WERI-Rb-1 (cell line): ENCODE measurements at regions not wholly inside any gene's neighbourhood (a gene's known extent, or its start where the extent isn't known, plus 50 kb on each side); places are given as distances from the start of the nearest gene placed in this dataset.
"Not testable (repeated sequence)": the region's sequence is repeated elsewhere in the genome, so short reads cannot be mapped to it uniquely, and the experiment has no call there.

ENCODE experiments used
- DNase-seq: peaks from one replicate; pipeline ENCODE4 v3.0.0-alpha.2; 2020
- H3K27ac ChIP-seq: fragments of 250-450 bp; sonication (Bioruptor Pico); 2 replicates; pipeline ENCODE4 v1.5.1; 2020; ENCODE audit warnings: mild to moderate bottlenecking, moderate library complexity
- H3K27me3 ChIP-seq: fragments of 250-450 bp; sonication (Bioruptor Pico); 2 replicates; pipeline ENCODE4 v1.5.1; 2021; ENCODE audit warnings: mild to moderate bottlenecking, low read depth, moderate library complexity; ENCODE audit not compliant: insufficient read depth, severe bottlenecking
- H3K36me3 ChIP-seq: fragments of 250-450 bp; sonication (Bioruptor Pico); 2 replicates; pipeline ENCODE4 v1.5.1; 2020; ENCODE audit warnings: mild to moderate bottlenecking, moderate library complexity
- H3K4me3 ChIP-seq: 2 replicates; pipeline ENCODE4 v1.5.1; 2011; ENCODE audit warnings: low read depth, mild to moderate bottlenecking, control low read depth, low read length
- H3K9me3 ChIP-seq: fragments of 250-450 bp; sonication (Bioruptor Pico); 2 replicates; pipeline ENCODE4 v1.5.1; 2021; ENCODE audit warnings: mild to moderate bottlenecking, moderate library complexity; ENCODE audit not compliant: severe bottlenecking
- TF ChIP-seq, protein P1 (sequence below): IDR thresholded peaks from 2 replicates; pipeline ENCODE4 v1.5.1; 2011; ENCODE audit warnings: low read depth, mild to moderate bottlenecking, control low read depth, inconsistent platforms, low read length

DNA sequence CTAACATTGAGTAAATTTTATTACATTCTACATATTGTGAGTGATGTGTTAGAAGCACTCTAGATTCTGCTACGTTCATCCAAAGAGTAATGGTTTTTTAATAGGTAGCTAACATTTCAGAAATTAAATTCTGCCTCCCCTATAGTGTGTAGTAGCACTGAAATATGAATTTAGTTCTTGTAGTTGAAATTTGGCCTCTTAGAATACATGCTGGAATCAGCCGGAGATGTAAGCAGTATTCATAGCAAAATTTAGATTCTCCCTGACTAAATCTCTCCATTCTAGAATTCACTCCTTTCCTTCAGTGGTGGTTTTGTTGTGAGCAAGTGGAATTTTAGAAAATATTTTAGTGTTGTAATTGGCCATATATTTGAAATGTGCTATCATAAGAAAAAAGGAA is 799.9 kb upstream of the CDH10 start:
- no peaks in the 10 kb centered on the region for H3K9me3 ChIP-seq
- H3K27ac ChIP-seq: no peak overlapping the region
- H3K4me3 ChIP-seq: no peak overlapping the region
- H3K27me3 ChIP-seq: no peaks in the 10 kb centered on the region
- TF ChIP-seq, protein P1, sequence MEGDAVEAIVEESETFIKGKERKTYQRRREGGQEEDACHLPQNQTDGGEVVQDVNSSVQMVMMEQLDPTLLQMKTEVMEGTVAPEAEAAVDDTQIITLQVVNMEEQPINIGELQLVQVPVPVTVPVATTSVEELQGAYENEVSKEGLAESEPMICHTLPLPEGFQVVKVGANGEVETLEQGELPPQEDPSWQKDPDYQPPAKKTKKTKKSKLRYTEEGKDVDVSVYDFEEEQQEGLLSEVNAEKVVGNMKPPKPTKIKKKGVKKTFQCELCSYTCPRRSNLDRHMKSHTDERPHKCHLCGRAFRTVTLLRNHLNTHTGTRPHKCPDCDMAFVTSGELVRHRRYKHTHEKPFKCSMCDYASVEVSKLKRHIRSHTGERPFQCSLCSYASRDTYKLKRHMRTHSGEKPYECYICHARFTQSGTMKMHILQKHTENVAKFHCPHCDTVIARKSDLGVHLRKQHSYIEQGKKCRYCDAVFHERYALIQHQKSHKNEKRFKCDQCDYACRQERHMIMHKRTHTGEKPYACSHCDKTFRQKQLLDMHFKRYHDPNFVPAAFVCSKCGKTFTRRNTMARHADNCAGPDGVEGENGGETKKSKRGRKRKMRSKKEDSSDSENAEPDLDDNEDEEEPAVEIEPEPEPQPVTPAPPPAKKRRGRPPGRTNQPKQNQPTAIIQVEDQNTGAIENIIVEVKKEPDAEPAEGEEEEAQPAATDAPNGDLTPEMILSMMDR: no peak
- H3K36me3 ChIP-seq: no peaks in the 10 kb centered on the region
- no peak for DNase-seq

DNA sequence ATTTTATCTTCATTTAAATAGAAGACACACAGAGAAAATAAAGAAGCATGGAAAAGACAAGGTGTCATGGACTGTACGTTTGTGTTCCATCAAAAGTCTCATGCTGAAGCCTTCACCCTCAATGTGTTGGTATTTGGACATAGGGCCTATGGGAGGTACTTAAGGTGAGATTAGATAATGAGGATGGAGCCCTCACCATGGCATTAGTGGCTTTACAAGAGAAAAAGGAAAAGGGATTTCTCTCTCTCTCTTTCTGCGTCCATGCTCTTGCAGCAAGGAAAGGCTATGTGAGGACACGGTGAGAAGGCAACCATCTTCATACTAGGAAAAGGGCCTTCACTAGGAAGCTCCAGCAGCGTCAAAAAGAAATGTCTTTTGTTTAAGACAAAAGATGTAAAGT is 797.0 kb upstream of the CDH10 start:
- TF ChIP-seq, protein P1: no peak
- H3K9me3 ChIP-seq: no peaks in the 10 kb centered on the region
- H3K27ac ChIP-seq: no peak overlapping the region
- no peak overlapping the region for H3K4me3 ChIP-seq
- no peaks in the 10 kb centered on the region for H3K36me3 ChIP-seq
- no peak for DNase-seq
- H3K27me3 ChIP-seq: no peaks in the 10 kb centered on the region

DNA sequence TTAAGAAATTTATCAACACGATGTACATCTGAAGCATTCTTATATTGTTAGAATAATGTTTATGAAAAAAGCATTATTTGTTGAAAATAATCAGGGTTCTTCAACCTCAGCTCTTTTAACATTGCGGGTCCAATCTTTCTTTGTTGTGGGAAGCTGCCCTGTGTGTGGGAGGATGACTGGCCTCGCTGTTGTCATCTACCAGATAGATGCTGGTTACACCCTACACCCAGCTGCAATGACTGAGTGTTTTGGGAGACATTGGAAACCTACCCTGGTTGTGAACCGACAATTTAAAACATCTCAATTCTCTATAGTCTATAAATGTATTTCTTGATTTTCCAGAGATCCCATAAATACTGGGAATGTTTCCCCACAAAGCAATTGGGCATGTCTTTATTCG is 794.2 kb upstream of the CDH10 start:
- H3K4me3 ChIP-seq: no peak overlapping the region
- no peak overlapping the region for H3K27ac ChIP-seq
- DNase-seq: no peak
- no peaks in the 10 kb centered on the region for H3K36me3 ChIP-seq
- no peaks in the 10 kb centered on the region for H3K27me3 ChIP-seq
- TF ChIP-seq, protein P1: no peak
- H3K9me3 ChIP-seq: no peaks in the 10 kb centered on the region

DNA sequence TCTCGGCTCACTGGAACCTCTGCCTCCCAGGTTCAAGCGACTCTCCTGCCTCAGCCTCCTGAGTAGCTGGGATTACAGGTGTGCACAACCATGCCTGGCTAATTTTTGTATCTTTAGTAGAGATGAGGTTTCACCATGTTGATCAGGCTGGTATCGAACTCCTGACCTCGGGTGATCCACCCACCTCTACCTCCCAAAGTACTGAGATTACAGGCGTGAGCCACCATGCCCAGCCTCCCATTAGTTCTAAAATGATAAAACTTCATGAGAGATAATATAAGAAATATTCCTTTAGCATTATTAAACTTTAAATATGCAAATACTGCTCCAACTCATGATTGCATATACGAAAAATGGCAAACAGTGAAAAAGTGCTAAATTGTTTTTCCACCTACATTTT is 793.6 kb upstream of the CDH10 start:
- not testable (repeated sequence) for H3K27ac ChIP-seq, H3K9me3 ChIP-seq, DNase-seq, H3K4me3 ChIP-seq, H3K27me3 ChIP-seq, H3K36me3 ChIP-seq

DNA sequence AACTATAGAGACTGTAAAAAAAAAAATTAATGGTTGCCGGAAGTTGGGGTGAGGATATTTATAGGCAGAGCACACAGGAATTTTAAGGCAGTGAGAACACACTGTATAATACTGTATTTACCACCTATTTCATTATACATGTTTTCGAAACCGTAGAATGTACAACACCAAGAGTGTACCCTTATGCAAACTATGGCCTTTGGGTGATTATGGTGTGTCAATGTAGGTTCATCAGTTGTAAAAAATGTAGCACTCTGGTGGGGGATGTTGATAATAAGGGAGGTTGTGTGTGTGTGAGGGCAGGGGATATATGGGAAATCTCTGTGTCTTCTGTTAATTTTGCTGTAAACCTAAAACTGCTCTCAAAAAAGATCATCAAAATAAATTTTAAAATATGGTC is 791.7 kb upstream of the CDH10 start:
- H3K9me3 ChIP-seq: no peaks in the 10 kb centered on the region
- TF ChIP-seq, protein P1: no peak
- DNase-seq: no peak
- no peaks in the 10 kb centered on the region for H3K36me3 ChIP-seq
- H3K27ac ChIP-seq: no peak overlapping the region
- no peaks in the 10 kb centered on the region for H3K27me3 ChIP-seq
- no peak overlapping the region for H3K4me3 ChIP-seq

DNA sequence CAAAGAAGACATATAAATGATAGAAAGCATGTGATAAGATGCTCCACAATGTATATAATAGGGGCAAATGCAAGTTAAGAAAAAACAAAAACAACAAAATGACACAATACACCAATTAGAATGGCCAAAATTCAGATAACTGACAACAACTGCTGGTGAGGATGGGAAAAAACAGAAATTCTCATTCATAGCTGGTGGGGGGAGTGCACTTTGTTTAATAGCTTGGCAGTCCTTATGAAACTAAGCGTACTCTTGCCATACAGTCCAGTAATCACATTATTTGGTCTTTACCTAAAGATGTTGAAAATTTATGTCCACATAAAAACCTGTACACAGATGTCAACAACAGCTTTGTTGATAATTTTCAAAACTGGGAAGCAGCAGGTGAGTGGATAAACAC is 791.1 kb upstream of the CDH10 start:
- DNase-seq: no peak
- no peak overlapping the region for H3K27ac ChIP-seq
- H3K9me3 ChIP-seq: no peaks in the 10 kb centered on the region
- H3K27me3 ChIP-seq: no peaks in the 10 kb centered on the region
- H3K36me3 ChIP-seq: no peaks in the 10 kb centered on the region
- TF ChIP-seq, protein P1: no peak
- H3K4me3 ChIP-seq: no peak overlapping the region
